MCF 10A (cell line): ENCODE measurements at regions not wholly inside any gene's neighbourhood (a gene's known extent, or its start where the extent isn't known, plus 50 kb on each side); places are given as distances from the start of the nearest gene placed in this dataset.

Experiments used
- BruUV-seq: library from RNA; stranded (reverse); fragments of 400-500 nt; replicated peaks from 2 replicates; lab custom pipeline; 2021; lab: Mats Ljungman, UMichigan
- CTCF ChIA-PET: fragments of 300-600 bp; sonication (Branson Sonifier 250); formaldehyde crosslinking; extraction: SDS; loops from one replicate; lab custom pipeline; 2021; ENCODE audit warnings: antibody characterized with exemption, inconsistent platforms; lab: Yijun Ruan, JAX
- POLR2A ChIA-PET: fragments of 300-600, 350-650 bp; sonication (Branson Sonifier 250); formaldehyde crosslinking; extraction: SDS; loops from one replicate; lab custom pipeline; 2020; ENCODE audit warnings: antibody characterized with exemption, inconsistent platforms; lab: Yijun Ruan, JAX
- DNase-seq: peaks from one replicate; pipeline ENCODE4 v3.0.0-alpha.2; 2018; ENCODE audit not compliant: unreplicated experiment
- H3K27ac Mint-ChIP-seq: one replicate; pipeline ENCODE4 v1.8.0; 2022; ENCODE audit warnings: mild to moderate bottlenecking, low read depth, mixed read lengths; ENCODE audit not compliant: unreplicated experiment
- H3K27me3 Mint-ChIP-seq: one replicate; pipeline ENCODE4 v1.8.0; 2022; ENCODE audit warnings: mixed read lengths; ENCODE audit not compliant: insufficient read depth, unreplicated experiment
- H3K36me3 Mint-ChIP-seq: one replicate; pipeline ENCODE4 v1.8.0; 2022; ENCODE audit warnings: mild to moderate bottlenecking, moderate library complexity, mixed read lengths; ENCODE audit not compliant: insufficient read depth, unreplicated experiment
- H3K4me1 Mint-ChIP-seq: one replicate; pipeline ENCODE4 v1.8.0; 2022; ENCODE audit warnings: mixed read lengths; ENCODE audit not compliant: insufficient read depth, unreplicated experiment
- H3K4me3 Mint-ChIP-seq: one replicate; pipeline ENCODE4 v1.8.0; 2022; ENCODE audit warnings: mild to moderate bottlenecking, moderate library complexity, mixed read lengths; ENCODE audit not compliant: unreplicated experiment
- H3K9me3 Mint-ChIP-seq: one replicate; pipeline ENCODE4 v1.8.0; 2022; ENCODE audit warnings: mixed read lengths; ENCODE audit not compliant: unreplicated experiment
- intact Hi-C: fragments of 100-400 bp; cut with micrococcal nuclease; formaldehyde crosslinking; loops from 2 replicates; pipeline ENCODE4 v1.14.1; 2022
- TF ChIP-seq, protein P1 (sequence below): fragments of 200-600 bp; IDR thresholded peaks from one replicate; pipeline ENCODE4 v1.8.0; 2022; ENCODE audit warnings: antibody characterized with exemption, mild to moderate bottlenecking; ENCODE audit not compliant: unreplicated experiment

DNA sequence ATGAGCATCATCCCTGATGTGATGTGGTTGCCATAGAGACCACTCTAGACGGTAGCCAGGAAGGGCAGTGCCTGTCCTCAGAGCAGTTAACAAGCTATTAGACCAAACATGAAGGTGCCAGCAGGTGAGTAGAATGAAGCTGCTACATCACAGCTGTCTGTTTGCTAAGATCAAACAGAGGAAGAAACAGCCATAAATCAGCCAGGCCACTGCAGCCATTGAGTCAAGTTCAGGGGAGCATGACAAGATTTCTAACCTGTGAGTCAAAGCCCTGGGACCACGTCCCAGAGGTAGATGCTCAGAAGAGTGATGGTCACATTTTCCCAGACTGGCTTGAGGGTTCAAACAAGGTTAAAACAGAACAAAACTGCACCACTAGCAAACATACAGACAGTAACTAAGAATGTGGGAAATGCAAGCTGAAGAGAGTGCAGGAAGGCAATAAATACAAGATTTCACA, 450.6 kb upstream of the DAB1 start:
- Mint-ChIP-seq H3K36me3 (no peaks in the 10 kb centered on the region), H3K4me1 (peaks cover 5% of the 10 kb centered on the region), H3K27me3 (no peaks in the 10 kb centered on the region), H3K9me3 (no peaks in the 10 kb centered on the region), H3K4me3 (no peak overlapping the region), H3K27ac (no peak overlapping the region)
- DNase-seq = no peak
- no TSS peak for BruUV-seq
- TF ChIP-seq, protein P1, sequence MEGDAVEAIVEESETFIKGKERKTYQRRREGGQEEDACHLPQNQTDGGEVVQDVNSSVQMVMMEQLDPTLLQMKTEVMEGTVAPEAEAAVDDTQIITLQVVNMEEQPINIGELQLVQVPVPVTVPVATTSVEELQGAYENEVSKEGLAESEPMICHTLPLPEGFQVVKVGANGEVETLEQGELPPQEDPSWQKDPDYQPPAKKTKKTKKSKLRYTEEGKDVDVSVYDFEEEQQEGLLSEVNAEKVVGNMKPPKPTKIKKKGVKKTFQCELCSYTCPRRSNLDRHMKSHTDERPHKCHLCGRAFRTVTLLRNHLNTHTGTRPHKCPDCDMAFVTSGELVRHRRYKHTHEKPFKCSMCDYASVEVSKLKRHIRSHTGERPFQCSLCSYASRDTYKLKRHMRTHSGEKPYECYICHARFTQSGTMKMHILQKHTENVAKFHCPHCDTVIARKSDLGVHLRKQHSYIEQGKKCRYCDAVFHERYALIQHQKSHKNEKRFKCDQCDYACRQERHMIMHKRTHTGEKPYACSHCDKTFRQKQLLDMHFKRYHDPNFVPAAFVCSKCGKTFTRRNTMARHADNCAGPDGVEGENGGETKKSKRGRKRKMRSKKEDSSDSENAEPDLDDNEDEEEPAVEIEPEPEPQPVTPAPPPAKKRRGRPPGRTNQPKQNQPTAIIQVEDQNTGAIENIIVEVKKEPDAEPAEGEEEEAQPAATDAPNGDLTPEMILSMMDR = no peak
- intact Hi-C loops = no loop called here
- CTCF ChIA-PET = interaction anchor here (0.6 kb wide), 1 partner anchor 280 kb away, joined by 3 read pairs; no protein-coding TSS in a partner anchor
- POLR2A ChIA-PET = no interaction called here

DNA sequence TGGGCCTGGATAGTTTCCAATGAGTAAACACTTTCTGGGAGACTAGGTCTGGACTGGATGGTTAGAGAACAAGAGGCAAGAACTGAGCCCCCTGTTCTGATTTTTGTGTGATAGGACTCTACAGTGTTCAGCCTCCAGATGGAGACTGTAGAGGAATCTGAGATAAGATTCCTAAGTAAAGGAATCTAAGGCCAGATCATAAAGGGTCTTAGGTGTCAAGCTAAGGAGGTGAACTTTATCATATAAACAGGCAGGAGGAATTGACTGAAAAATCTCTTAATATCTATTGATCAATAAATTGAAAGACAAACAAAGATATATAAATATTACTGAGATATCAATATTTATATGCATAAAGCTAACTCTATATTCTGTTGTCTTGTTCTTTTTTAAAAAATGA, 449.1 kb upstream of the DAB1 start:
- no peaks in the 10 kb centered on the region for H3K36me3 Mint-ChIP-seq
- DNase-seq = no peak
- no peak overlapping the region for H3K4me3 Mint-ChIP-seq
- CTCF ChIA-PET = no interaction called here
- no peaks in the 10 kb centered on the region for H3K9me3 Mint-ChIP-seq
- intact Hi-C loops = no loop called here
- BruUV-seq = no TSS peak
- H3K4me1 Mint-ChIP-seq = peaks cover 5% of the 10 kb centered on the region
- POLR2A ChIA-PET = no interaction called here
- H3K27me3 Mint-ChIP-seq = no peaks in the 10 kb centered on the region
- TF ChIP-seq, protein P1 = no peak
- no peak overlapping the region for H3K27ac Mint-ChIP-seq

DNA sequence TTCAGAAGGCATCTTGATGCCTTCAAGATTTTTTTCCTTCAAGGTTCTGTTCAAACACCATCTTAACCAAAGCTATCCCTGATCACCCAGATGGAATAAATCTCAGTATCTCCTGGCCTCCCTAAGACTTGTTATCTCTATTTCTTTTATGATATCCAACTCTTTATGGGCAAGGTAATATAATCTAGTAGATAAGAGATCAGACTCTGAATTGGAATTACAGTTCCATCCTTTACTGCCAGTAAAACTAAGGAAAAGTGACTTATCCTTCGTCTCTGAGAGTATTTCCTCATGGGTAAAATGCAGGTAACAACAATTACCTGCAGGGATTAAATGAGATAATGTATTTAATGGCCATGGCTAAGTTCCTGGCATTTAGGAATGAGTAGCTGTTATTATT, 445.0 kb upstream of the DAB1 start:
- no peaks in the 10 kb centered on the region for H3K4me1 Mint-ChIP-seq
- no peak for DNase-seq
- H3K27me3 Mint-ChIP-seq = no peaks in the 10 kb centered on the region
- H3K9me3 Mint-ChIP-seq = no peaks in the 10 kb centered on the region
- intact Hi-C loops = no loop called here
- no peak overlapping the region for H3K4me3 Mint-ChIP-seq
- TF ChIP-seq, protein P1 = no peak
- no peaks in the 10 kb centered on the region for H3K36me3 Mint-ChIP-seq
- POLR2A ChIA-PET = no interaction called here
- CTCF ChIA-PET = interaction anchor here (0.6 to 1.1 kb wide), 2 partner anchors 824 to 1252 kb away, joined by 3 to 4 read pairs; no protein-coding TSS in a partner anchor
- no TSS peak for BruUV-seq
- H3K27ac Mint-ChIP-seq = no peak overlapping the region

DNA sequence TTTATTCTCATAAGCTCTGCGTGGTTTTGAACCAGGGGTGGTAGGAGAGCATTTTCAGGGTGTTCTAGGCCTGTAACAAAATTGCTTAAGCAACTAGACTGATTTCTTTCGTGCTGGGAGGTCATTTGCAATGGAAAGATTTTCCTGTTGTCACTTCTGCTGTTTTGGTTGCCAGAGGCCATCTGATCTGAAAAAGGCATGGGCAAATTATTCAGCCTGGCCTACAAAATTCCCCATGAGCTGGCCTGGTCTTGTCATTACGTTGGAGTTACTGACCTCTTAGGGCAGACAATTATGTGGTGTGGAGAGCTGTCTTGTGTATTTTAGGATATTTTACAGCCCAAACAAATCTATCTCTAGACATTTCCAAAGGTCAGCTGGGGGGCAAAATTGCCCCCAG, 444.4 kb upstream of the DAB1 start:
- TF ChIP-seq, protein P1 = no peak
- no peaks in the 10 kb centered on the region for H3K27me3 Mint-ChIP-seq
- BruUV-seq = no TSS peak
- H3K4me3 Mint-ChIP-seq = no peak overlapping the region
- H3K27ac Mint-ChIP-seq = no peak overlapping the region
- ChIA-PET CTCF (no interaction called here), POLR2A (no interaction called here)
- intact Hi-C loops = no loop called here
- no peaks in the 10 kb centered on the region for H3K36me3 Mint-ChIP-seq
- H3K4me1 Mint-ChIP-seq = no peaks in the 10 kb centered on the region
- H3K9me3 Mint-ChIP-seq = no peaks in the 10 kb centered on the region
- no peak for DNase-seq
